ENCODE measurements at regions not wholly inside any gene's neighbourhood (a gene's known extent, or its start where the extent isn't known, plus 50 kb on each side); places are given as distances from the start of the nearest gene placed in this dataset.

DNA sequence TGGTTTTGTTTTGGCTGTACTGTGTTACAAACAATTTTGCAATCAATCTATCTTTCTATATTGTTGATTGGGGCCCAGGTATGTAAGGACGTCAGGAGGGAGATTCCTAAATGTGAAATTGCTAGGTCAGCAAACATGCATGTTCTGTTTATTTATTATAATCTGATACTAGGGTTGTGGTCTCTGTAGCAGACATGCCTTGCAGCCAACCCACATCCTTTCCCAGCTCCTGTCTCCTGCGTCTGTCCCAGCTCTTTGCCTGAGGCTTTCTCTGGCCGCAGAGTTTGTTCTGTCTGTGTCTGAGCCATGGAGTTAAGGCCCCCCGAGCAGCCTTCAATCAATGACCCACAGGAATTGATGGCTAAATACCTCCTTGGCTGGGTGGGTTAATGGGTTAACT, 124.0 kb upstream of the ZEB1 start (continued):
- TF ChIP-seq RFX5 (IDR thresholded peaks at IDR 0.05; ENCODE audit: low read depth, low read length): no peak

DNA sequence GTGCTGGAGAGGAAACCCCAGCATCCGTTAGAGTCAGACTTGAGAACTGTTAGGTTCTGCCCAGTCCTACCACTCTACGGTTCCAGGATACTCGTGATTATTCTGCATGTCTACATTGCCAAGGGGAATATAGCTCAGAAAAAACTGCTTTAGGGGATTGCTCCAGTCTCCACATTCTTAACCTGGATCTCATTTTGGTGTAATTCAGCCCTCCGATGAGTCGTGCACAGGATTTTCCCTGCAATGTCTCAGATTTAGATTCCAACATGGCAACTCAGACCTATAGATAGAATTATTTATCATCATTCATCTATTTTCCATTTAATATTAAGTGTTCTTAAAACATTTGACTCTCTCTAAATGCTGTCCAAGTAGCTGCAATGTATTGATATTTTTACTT, 121.1 kb upstream of the ZEB1 start:
- H3K27me3 ChIP-seq (ENCODE audit: control insufficient read depth in 1 of 2, insufficient read depth in 2 of 2, low read length in 2 of 2): peaks cover 0 to 5% of the 10 kb centered on the region in 2 experiments; a peak in 2 of 5 replicates
- POLR2A ChIA-PET: no interaction called here
- no peak overlapping the region for H3K4me3 ChIP-seq (replicated peaks in 1 of 3; ENCODE audit: insufficient read depth in 1 of 3, low read depth in 2 of 3, low read length in 3 of 3)
- intact Hi-C loops (cut with micrococcal nuclease; ENCODE audit: unreplicated experiment): no loop called here
- H4K20me1 ChIP-seq (ENCODE audit: insufficient read depth, low read length): no peaks in the 10 kb centered on the region
- no peaks in the 10 kb centered on the region for H3K4me1 ChIP-seq (ENCODE audit: insufficient read depth, low read length)
- H3K9me3 ChIP-seq (ENCODE audit: low read length): no peaks in the 10 kb centered on the region
- H3K36me3 ChIP-seq (replicated peaks in 1 of 2; ENCODE audit: control insufficient read depth in 1 of 2, insufficient read depth in 2 of 2, low read length in 2 of 2): no peaks in the 10 kb centered on the region
- no peak overlapping the region for H3K27ac ChIP-seq (ENCODE audit: extremely low read length, insufficient read depth, low read length)
- TF ChIP-seq, protein P1, sequence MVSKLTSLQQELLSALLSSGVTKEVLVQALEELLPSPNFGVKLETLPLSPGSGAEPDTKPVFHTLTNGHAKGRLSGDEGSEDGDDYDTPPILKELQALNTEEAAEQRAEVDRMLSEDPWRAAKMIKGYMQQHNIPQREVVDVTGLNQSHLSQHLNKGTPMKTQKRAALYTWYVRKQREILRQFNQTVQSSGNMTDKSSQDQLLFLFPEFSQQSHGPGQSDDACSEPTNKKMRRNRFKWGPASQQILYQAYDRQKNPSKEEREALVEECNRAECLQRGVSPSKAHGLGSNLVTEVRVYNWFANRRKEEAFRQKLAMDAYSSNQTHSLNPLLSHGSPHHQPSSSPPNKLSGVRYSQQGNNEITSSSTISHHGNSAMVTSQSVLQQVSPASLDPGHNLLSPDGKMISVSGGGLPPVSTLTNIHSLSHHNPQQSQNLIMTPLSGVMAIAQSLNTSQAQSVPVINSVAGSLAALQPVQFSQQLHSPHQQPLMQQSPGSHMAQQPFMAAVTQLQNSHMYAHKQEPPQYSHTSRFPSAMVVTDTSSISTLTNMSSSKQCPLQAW (CRISPR knock-in tag; IDR thresholded peaks at IDR 0.05): no peak
- no peak for FAIRE-seq
- CTCF ChIA-PET (ENCODE audit: low intra/inter-chr PET ratio, low total read pairs): no interaction called here
- DNase-seq (ENCODE audit: low spot score): no peak
- H3K79me2 ChIP-seq (ENCODE audit: insufficient read depth, low read length): no peaks in the 10 kb centered on the region
- in situ Hi-C loops (cut with HindIII; ENCODE audit: extremely low pct_ligation_motif_present, low pct_unique_long_range_greater_than_20kb): no loop called here
- BruUV-seq (replicated peaks): no TSS peak
- no peak overlapping the region for H2AFZ ChIP-seq (ENCODE audit: low read length)
- no peak overlapping the region for H3K9ac ChIP-seq (ENCODE audit: insufficient read depth, low read depth, low read length)
- no peak overlapping the region for H3K4me2 ChIP-seq (ENCODE audit: low read depth, low read length)
- 16% methylated on average over 5 of the region's 5 CpGs for WGBS (ENCODE audit: low lambda C conversion rate)
- ATAC-seq: no peak

DNA sequence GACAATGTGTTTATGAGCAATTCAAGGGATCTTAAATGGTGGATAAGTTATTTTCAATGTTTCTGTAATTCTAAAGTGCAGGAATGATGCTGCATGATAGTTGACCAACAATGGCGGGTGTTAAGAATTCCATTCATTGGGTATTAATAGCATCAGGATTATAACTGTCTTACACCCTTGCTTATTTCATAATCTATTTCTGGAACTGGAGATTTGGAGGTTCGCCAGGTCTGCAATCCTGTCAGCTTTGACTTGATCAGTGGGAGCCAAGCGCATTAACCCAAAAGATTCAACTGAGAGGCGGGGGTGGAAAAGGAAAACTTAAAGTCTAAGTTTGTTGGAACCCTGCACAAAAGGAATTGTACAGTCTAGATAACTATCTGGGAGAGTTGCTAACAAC, 114.9 kb upstream of the ZEB1 start:
- no peaks in the 10 kb centered on the region for H3K79me2 ChIP-seq (ENCODE audit: insufficient read depth, low read length)
- H3K4me3 ChIP-seq (replicated peaks in 1 of 3; ENCODE audit: insufficient read depth in 1 of 3, low read depth in 2 of 3, low read length in 3 of 3): no peak overlapping the region
- intact Hi-C loops (cut with micrococcal nuclease; ENCODE audit: unreplicated experiment) (no loop called here), in situ Hi-C loops (cut with HindIII; ENCODE audit: extremely low pct_ligation_motif_present, low pct_unique_long_range_greater_than_20kb) (no loop called here)
- ChIA-PET POLR2A (no interaction called here), CTCF (ENCODE audit: low intra/inter-chr PET ratio, low total read pairs) (no interaction called here)
- ATAC-seq (no peak), DNase-seq (ENCODE audit: low spot score) (no peak), FAIRE-seq (no peak)
- H3K27me3 ChIP-seq (ENCODE audit: control insufficient read depth in 1 of 2, insufficient read depth in 2 of 2, low read length in 2 of 2): no peaks in the 10 kb centered on the region
- no peak overlapping the region for H3K4me2 ChIP-seq (ENCODE audit: low read depth, low read length)
- no peaks in the 10 kb centered on the region for H3K36me3 ChIP-seq (replicated peaks in 1 of 2; ENCODE audit: control insufficient read depth in 1 of 2, insufficient read depth in 2 of 2, low read length in 2 of 2)
- H2AFZ ChIP-seq (ENCODE audit: low read length): no peak overlapping the region
- no peaks in the 10 kb centered on the region for H3K4me1 ChIP-seq (ENCODE audit: insufficient read depth, low read length)
- H3K9me3 ChIP-seq (ENCODE audit: low read length): no peaks in the 10 kb centered on the region
- BruUV-seq (replicated peaks): no TSS peak
- H3K9ac ChIP-seq (ENCODE audit: insufficient read depth, low read depth, low read length): no peak overlapping the region
- TF ChIP-seq CHD2 (IDR thresholded peaks at IDR 0.05; ENCODE audit: low read depth, low read length) (no peak), ZSCAN22 (CRISPR knock-in tag; IDR thresholded peaks at IDR 0.05) (no peak), ZC3H4 (CRISPR knock-in tag; IDR thresholded peaks at IDR 0.05; ENCODE audit: borderline replicate concordance) (no peak), KAT8 (CRISPR knock-in tag; IDR thresholded peaks at IDR 0.05) (no peak), SNAI1 (CRISPR knock-in tag; IDR thresholded peaks at IDR 0.05; ENCODE audit: borderline replicate concordance) (no peak), NPAS2 (CRISPR knock-in tag; IDR thresholded peaks at IDR 0.05; ENCODE audit: borderline replicate concordance) (no peak), ZNF296 (CRISPR knock-in tag; conservative IDR thresholded peaks at IDR 0.05) (no peak), ZNF720 (CRISPR knock-in tag; IDR thresholded peaks at IDR 0.05) (no peak), MED1 (CRISPR knock-in tag; IDR thresholded peaks at IDR 0.05) (no peak), TBP (CRISPR knock-in tag; IDR thresholded peaks at IDR 0.05) (no peak)
- TF ChIP-seq, protein P2, sequence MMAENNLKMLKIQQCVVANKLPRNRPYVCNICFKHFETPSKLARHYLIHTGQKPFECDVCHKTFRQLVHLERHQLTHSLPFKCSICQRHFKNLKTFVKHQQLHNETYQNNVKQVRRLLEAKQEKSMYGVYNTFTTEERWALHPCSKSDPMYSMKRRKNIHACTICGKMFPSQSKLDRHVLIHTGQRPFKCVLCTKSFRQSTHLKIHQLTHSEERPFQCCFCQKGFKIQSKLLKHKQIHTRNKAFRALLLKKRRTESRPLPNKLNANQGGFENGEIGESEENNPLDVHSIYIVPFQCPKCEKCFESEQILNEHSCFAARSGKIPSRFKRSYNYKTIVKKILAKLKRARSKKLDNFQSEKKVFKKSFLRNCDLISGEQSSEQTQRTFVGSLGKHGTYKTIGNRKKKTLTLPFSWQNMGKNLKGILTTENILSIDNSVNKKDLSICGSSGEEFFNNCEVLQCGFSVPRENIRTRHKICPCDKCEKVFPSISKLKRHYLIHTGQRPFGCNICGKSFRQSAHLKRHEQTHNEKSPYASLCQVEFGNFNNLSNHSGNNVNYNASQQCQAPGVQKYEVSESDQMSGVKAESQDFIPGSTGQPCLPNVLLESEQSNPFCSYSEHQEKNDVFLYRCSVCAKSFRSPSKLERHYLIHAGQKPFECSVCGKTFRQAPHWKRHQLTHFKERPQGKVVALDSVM (CRISPR knock-in tag; IDR thresholded peaks at IDR 0.05): no peak
- TF ChIP-seq, protein P3, sequence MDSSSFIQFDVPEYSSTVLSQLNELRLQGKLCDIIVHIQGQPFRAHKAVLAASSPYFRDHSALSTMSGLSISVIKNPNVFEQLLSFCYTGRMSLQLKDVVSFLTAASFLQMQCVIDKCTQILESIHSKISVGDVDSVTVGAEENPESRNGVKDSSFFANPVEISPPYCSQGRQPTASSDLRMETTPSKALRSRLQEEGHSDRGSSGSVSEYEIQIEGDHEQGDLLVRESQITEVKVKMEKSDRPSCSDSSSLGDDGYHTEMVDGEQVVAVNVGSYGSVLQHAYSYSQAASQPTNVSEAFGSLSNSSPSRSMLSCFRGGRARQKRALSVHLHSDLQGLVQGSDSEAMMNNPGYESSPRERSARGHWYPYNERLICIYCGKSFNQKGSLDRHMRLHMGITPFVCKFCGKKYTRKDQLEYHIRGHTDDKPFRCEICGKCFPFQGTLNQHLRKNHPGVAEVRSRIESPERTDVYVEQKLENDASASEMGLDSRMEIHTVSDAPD (CRISPR knock-in tag; IDR thresholded peaks at IDR 0.05): no peak
- 42% methylated on average over 4 of the region's 4 CpGs for WGBS (ENCODE audit: low lambda C conversion rate)
- H3K27ac ChIP-seq (ENCODE audit: extremely low read length, insufficient read depth, low read length): no peak overlapping the region
- H4K20me1 ChIP-seq (ENCODE audit: insufficient read depth, low read length): no peaks in the 10 kb centered on the region
